Cardiac septum (tissue), 1 donor: ENCODE measurements at regions not wholly inside any gene's neighbourhood (a gene's known extent, or its start where the extent isn't known, plus 50 kb on each side); places are given as distances from the start of the nearest gene placed in this dataset.
"Not testable (repeated sequence)": the region's sequence is repeated elsewhere in the genome, so short reads cannot be mapped to it uniquely, and the experiment has no call there.

Experiments
- DNase-seq: peaks from one replicate; pipeline ENCODE4 v3.0.0-alpha.2; 2020; ENCODE audit warnings: low spot score
- intact Hi-C: fragments of 100-400 bp; cut with DNase I; formaldehyde crosslinking; loops from one replicate; pipeline ENCODE4 v1.14.0; 2022
- donor health status: DM: no; HTN: no; CAD: no.

DNA sequence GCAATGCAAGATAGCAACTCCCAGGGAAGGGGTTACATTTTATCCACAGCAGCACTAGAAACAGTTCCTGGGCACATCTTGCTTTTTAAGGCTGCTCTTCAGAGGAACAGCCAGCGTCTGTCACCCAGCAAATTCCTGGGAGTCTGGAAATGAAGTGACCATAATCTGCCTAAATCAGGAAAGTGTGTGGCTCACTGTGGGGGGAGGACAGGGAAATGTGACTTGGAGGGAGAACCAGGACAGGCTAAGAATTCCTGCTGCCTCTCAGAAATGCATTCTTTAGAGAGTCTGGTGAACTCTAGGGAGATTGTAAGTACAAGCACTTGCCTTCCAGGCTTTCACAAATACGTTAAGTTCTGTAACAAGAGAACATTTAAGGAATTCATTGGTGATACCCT lies 364.3 kb upstream of the SPHKAP start:
- intact Hi-C loops: no loop called here
- no peak for DNase-seq

DNA sequence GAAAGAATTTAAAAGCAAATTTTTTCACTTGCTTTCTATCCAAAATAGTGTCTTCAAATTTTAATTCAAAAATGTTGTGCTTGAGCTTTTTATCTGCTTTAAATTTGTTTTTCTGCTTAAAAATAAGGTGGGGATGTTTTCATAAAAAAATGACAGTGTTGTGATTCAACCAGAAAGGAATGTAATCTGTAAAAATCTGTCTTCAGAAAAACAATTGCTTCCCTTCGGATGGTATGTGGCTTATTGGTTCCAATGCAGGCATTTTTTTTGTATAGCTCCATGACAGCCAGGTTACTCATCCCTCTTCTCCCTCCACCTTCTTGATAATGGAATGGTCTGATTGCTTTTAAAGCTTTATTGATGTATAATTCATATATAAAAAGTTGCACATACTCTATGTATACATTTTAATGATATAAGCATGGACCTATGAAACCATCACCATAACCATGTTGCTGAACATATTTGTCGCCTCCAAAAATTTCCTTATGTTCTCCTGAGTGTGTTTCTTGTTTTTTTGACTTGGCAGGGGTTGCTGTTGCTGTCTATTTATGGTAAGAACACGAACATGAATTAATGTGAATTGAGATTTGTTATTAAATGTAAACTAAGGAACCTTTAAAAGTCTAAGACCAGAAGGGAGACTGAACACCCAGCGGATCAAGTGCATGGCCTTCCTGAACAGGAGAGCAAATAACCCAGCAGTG lies 363.7 kb upstream of the SPHKAP start:
- intact Hi-C loops: no loop called here
- no peak for DNase-seq

- DNase-seq: no peak
- intact Hi-C loops: no loop called here
Observed at GRCh38 chr2:228543117-228543516, 361.6 kb upstream of the SPHKAP start.

DNA sequence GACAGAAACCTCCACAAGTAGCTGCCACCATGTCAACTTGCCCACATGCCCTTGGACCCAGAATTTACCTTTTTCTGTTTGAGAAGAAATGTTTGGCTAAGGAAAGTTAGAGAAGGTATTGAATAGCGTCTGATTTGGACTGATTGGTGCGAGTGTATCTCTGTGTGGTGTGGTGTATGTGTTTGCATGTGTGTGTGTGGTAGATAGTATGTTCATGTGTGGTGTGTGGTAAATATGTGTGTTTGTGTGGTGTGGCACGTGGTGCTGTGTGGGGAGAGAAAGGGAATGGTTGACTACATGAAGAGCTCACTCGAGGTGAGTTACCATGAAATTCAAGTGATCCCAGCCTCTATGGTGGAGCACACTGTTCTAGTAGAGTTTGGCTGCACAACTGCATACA lies 360.8 kb upstream of the SPHKAP start:
- intact Hi-C loops: no loop called here
- no peak for DNase-seq

DNA sequence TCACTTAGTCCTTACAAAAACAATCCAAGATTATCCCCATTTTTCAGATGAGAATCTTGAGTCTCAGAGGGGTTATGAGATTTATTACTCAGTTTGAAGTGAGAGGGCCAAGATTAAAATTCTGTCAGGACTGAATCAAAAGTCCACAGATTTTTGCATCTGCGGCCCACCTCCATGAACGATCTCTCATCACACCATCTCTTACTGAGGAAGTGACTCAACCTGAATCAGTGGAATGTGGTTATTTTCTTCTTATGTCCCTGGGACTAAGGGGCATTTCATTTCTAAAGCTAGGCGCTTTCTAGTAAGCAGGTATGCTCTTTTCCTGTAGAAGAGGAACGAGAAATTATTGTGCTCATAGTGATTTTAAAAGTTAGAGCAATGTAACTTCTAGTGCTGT lies 360.3 kb upstream of the SPHKAP start:
- DNase-seq: no peak
- intact Hi-C loops: no loop called here

- intact Hi-C loops: no loop called here
- no peak for DNase-seq
Observed at GRCh38 chr2:228540976-228541375, 359.5 kb upstream of the SPHKAP start.

DNA sequence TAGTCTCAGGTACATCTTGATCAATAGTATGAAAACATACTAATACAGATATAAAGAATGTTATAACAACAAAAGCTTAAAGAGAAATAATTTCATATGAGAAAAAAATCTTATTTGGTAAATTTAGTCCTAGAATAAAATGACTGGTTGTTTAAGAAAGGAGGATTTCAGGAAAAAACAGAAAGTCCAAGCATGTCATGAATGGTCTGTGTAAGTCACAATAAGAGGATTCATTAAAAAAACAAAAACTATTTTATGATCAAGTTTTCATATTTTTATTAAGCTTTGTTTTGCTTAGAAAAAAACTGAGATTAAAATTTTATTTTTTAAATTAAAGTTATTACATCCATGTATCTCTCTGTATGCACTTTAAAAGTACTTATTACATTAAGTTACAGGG lies 353.9 kb upstream of the SPHKAP start:
- intact Hi-C loops: no loop called here
- DNase-seq: no peak

GRCh38 chr2:228533156-228533555 lies 351.7 kb upstream of the SPHKAP start:
- intact Hi-C loops: no loop called here
- no peak for DNase-seq

- intact Hi-C loops: no loop called here
- DNase-seq: no peak
Observed at GRCh38 chr2:228532233-228532632, 350.7 kb upstream of the SPHKAP start.

DNA sequence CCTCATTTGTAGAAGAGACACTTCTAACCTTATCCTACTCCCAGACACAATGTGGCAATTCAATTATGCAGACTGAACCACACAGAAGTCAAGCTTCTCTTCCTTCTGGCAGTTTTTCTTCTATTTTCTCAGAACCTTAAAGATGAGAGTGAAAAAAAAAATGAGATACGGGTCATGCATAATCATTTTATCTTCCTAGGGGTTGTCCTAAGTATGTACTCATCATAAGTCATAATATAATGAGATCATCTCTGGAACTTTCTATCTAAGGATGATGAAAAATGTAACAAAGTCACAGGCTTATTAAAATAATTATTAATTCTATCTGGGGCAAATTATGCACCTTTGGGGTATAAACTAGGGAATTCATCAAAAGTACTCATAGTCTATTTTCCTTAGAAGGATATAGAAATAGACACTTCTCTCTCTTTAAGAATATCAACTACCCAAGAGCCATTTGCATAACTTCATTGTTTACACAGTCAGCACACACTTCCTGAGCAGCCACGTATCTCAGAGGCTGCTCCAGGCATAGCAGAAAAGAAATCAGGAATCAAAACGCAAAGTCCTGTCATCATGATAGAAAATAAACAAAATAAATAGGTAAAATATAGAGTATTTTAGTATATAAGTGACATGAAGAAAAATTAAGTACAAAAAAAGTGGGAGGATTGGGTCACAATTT lies 345.9 kb upstream of the SPHKAP start:
- DNase-seq: no peak
- intact Hi-C loops: no loop called here

- DNase-seq: no peak
- intact Hi-C loops: no loop called here
Observed at GRCh38 chr2:228526687-228527086, 345.2 kb upstream of the SPHKAP start.

GRCh38 chr2:228522977-228523376 lies 341.5 kb upstream of the SPHKAP start:
- DNase-seq: no peak
- intact Hi-C loops: no loop called here

DNA sequence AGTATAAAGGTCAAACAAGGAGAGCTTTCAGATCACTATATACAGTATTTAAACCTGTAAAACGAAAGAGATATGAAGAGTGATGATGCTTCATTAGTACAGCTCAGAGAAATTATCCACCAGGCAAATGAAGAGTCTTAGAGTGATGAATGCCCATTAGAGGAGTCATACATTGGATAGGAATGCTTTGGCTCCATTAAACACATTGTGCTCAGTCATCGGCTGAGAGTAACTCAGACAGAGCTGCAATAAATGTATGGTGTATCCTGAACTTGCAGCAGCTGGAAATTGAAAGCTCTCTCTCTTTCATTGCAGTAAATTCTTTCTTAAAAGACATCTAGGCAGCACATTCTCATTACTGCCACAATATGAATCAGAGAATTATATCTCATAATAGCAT lies 340.8 kb upstream of the SPHKAP start:
- intact Hi-C loops: no loop called here
- no peak for DNase-seq

- DNase-seq: no peak
- intact Hi-C loops: no loop called here
Observed at GRCh38 chr2:228519561-228519960, 338.1 kb upstream of the SPHKAP start.

- DNase-seq: no peak
- intact Hi-C loops: no loop called here
Observed at GRCh38 chr2:228516019-228516418, 334.5 kb upstream of the SPHKAP start.

DNA sequence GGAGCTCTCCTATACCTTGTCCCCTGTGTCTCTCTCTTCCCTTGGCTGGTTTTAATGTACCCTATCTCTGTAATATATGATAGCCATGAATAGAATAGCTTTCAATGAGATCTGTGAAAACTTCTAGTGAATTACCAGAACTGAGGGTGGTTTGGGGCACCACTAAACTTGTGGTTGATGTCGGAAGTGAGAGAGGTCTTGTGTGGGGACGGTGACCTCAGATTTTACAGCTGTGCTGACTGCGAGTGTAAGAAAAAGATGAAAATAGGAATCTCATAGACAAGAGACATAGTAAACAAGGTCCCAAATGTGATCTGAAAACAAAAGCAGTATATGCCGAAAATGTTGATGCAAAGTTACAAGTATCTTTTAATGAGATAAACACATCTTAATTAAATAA lies 332.0 kb upstream of the SPHKAP start:
- intact Hi-C loops, DNase-seq: not testable (repeated sequence)

GRCh38 chr2:228509021-228509420 lies 327.5 kb upstream of the SPHKAP start:
- DNase-seq: no peak
- intact Hi-C loops: no loop called here

DNA sequence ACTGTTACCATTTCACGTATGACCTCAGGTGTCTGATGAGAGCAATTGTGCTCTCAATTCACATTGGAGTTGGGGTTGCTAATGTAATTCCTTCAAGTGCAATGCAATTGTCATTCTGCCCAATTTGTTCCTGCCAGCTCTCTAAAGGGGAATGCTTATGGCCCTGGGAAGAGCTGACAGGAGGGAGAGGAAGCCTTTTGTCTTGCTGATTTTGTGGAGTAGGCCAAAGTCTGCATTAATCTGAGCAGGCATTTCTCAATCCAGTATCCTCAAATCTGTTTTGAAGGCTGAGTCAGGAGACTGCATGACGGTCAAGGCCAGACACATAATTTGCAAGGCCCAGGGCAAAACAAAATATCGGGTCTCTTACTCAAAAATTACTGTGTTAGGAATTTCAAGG lies 326.4 kb upstream of the SPHKAP start:
- intact Hi-C loops: no loop called here
- no peak for DNase-seq

GRCh38 chr2:228507231-228507824 lies 325.8 kb upstream of the SPHKAP start:
- intact Hi-C loops: no loop called here

DNA sequence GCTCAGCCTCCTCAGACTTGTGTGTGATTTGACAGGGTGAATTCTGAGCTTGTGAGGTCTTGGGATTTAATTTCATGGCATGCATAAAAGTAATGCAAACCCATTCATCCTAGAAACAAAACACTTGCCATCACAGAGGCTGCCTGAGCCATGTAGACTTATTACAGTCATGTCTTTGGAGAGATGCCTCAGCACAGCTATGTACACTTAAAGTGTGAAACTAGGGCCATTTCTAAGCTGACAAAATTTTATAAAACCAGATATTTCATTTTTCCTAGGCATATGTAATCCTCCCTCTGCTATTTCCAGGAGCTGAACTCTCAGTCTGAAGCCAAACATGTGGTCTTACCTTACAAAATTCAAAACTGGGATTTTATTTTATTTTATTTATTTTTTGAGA lies 322.2 kb upstream of the SPHKAP start:
- intact Hi-C loops: no loop called here
- no peak for DNase-seq

More at GRCh38 chr2:228507231-228507824, 325.8 kb upstream of the SPHKAP start:
- DNase-seq: no peak

DNA sequence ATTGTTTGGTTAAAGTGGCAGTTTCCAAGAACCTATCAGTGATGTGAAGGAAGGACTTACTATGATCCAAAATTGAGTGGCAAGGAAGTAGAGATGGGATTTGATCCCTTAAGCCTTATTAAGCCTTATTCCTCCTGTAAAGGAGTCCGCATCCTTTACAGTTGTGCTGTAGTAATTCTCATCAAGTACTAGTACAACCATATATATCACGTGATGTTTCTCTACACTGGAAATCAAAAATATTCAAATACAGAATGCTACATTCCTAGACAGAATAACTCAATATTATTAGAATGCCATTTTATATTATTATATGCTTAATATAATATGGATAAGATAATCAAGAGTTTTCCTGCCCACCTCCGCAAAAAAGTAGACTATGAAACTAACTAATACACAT lies 312.4 kb upstream of the SPHKAP start:
- intact Hi-C loops: no loop called here
- DNase-seq: no peak
